ENCODE measurements at regions not wholly inside any gene's neighbourhood (a gene's known extent, or its start where the extent isn't known, plus 50 kb on each side); places are given as distances from the start of the nearest gene placed in this dataset.
"Not testable (repeated sequence)": the region's sequence is repeated elsewhere in the genome, so short reads cannot be mapped to it uniquely, and the experiment has no call there.

DNA sequence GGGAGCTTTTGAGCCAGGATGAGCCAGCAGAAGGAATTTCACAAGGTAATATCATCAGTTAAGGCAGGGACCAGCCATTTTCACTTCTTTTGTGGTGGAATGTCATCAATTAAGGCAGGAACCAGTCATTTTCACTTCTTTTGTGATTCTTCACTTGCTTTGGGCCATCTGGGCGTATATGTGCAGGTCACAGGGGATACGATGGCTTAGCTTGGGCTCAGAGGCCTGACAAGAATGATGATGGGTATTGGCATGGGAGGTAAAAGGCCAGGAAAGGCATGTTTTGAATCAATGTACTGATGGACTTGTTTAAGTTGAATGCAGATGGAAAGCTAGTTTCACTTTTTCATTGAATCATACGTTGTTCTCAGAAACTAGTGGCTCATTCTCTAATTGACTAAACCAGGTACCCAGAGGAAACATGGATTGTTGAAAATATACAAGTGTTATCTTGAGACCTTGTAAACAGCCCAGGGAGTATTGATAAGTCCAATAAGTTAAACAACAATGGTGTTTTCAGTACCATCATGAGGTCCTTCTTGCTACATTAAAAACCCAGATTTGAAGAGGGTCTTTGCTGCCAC lies 1672.5 kb upstream of the DDX18 start:
- no peak for DNase-seq

DNA sequence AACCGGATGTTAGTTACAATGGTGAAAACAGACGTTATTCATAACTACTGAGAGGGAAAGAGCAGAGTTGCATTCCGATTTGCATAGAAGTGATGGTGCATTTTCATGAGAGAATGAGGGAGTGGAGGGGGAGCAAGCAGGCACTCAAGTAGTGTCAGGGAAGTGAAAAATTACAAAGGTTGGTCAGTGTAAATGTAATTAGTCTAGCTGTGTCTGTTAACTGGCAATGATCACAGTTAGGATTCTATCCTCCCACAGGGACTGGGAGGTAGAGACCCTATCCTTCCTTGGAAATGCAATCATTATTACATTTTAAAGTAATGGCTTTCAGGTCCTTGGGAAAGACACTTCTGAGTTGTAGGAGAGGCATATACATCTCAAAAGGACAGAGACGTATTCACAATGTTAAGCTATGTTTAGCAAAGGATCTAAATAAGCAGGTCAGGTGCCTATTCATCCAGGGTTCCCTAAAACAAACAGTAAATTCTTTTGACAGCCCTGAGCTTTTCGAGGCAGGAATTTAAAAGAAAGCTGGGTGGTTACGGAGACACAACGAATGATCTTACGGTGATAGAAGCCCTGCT lies 1671.8 kb upstream of the DDX18 start:
- no peak for DNase-seq

DNA sequence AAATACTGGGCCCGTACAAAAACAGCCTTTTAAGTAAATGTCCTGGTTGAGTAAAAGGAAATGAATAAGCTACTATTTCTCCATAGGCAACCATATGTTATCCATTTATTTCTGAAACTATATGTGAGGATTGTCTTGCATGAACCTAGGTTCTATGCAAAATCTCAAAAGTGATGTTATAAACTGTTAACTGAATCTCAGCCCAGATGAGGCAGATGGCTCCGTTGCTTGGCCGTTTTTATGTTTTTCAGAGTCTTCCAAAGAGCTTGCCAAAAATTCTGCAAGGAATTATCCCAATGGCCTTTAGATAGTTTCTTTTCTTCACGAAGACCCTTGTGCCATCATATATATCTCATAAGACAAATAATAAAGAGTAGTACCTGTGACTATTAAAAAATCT lies 1669.5 kb upstream of the DDX18 start:
- DNase-seq = no peak

DNA sequence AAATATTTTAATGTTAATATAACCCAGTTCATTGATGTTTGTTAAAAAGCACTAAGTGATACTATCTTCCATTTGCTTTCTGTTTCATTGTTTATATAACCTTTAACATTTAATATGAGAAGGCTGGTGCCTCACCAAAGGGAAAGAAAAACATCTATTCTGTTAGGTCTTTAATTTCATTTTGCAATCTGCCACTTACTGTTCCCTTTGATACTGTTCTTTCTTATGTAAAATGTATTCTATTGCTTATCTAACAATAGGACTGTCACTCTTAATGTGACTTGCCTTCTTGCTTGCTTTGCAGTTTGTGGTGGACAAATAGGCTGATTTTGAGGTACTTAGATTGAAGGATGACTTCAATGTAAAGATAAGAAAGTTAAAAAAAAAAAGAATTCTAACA lies 1666.1 kb upstream of the DDX18 start:
- no peak for DNase-seq

DNA sequence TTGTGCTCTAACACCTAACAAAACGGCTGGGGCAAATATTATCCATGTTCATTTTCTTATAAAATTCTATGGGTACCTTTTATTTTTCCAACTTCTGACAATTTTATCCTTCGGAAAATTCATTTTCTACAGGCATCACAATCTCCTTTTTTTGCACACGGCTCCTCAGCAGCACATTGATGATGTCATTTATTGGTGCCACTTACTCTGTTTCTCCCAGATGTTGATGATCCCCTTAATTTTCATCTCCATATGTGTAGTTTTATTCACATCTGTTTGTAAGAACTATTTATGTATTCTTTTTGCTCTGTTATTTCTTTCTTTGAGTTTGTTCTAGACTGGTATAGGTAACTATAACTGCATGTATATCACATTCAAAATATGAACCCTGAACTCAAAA lies 1660.8 kb upstream of the DDX18 start:
- no peak for DNase-seq

DNA sequence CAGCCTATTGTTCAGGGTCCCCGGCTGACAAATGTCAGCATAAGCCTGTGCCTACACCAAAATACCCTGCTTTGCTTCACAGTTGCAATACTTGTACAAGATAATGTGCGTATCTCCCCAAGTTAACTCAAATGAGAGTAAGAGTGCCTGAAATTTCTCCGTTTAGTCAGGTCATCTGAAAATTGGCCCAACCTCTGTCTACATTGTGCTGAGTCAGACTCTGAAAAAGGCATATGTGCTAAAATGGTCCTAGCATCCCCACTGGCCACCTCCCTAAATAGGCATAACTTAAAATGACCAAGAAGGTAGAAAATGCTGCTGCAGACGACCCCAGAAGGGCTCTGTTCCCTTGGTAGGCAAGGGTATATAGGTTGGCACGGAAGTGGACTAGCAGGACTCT lies 1653.8 kb upstream of the DDX18 start:
- no peak for DNase-seq

DNA sequence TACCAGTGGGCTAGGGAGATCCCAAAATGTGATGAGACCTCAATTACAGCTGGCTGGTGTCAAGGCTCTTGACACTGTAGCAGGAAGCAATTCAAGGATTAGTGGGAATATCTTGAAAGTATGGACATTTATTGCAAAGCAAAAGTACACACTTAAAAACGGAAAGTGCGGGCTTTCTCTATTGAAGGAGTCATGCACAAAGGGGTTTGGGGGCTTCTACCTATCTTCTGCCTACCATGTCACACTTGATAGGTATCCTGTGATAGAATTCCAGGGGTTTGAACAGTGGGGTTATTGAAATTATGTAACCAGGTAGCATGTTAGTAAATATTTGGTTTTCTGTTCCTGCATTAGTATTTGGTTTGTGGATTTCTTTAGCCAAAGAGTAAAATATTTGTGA lies 1652.1 kb upstream of the DDX18 start:
- no peak for DNase-seq

DNA sequence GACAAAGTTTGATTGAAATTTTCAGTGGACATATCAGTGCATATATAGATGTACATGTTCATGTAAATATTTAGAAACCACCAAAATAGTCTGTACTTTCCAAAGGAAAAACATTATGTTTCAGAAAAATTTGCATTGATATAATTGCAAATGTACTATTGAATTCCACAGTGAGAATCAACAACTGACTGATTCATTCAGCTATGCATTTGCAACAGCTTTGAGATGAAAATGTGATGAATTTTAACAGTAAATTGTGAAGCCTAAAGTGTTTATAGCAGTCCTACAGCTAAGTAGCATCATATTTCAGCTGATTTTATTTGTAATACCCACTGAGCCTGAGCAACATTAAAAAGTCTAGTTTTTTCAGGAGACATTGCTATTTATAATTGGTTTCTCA lies 1647.4 kb upstream of the DDX18 start:
- no peak for DNase-seq

DNA sequence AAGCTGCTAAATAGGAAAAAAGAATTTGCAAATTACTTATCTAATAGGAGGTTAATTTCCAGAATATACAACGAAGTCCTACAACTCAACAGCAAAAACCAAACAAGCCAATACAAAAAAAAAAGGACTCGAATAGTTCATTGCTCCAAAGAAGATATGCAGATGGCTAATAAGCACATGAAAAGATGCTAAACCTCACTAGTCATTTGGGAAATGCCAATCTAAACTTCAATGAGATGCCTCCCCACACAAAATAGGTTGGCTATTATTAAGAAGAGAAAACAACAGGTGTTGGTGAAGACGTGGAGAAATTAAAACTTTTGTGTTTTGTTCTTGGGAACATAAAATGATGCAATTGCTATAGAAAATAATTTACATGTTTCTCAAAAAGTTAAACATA lies 1634.4 kb upstream of the DDX18 start:
- no peak for DNase-seq

DNA sequence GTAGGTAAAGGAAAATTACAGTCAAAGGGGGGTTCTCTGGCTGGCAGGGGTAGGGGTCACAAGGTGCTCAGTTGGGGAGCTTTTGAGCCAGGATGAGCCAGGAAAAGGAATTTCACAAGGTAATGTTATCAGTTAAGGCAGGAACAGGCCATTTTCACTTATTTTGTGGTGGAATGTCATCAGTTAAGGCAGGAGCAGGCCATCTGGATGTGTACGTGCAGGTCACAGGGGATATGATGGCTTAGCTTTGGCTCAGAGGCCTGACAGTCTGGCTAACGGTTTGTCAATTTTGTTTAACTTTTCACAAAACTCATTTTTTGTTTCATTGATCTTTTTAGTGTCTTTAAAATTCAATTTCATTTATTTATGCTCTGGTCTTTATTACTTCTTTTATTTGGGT lies 1623.8 kb upstream of the DDX18 start:
- not testable (repeated sequence) for DNase-seq

DNA sequence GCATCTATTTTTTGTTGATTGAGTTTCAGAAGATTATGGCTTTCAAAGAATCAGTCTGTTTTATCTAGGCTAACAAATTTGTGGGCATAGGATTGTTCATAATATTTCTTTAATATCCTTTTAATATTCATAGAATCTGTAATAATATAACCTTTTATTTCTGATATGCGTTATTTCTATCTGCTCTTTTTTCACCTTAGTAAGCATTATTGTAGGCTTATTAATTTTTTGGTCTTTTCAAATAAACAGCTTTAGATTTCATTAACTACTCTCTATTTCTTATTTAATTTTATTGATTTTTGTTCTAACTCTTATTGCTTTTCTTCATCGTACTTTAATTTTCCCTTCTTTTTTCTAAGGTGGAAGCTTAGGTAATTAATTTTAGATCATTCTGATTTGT lies 1614.4 kb upstream of the DDX18 start:
- DNase-seq = no peak

DNA sequence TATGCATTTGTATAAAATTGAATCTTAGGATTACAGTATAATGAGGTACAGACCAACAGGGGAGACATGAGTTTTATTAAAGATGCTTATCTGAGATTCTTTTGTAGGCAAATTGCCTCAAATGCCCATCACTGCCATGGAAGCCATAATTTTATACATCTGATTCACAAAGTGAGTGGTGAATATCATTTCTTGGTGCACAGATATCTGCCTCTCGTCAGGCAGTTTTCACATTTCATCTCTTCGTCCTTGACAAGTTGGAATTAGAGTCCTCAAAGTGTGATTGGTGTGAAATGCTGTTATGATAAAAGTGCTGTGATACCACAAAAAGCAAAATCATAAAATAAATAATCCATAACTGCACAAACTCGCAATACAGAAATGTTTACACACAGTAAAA lies 1602.8 kb upstream of the DDX18 start:
- DNase-seq = no peak

DNA sequence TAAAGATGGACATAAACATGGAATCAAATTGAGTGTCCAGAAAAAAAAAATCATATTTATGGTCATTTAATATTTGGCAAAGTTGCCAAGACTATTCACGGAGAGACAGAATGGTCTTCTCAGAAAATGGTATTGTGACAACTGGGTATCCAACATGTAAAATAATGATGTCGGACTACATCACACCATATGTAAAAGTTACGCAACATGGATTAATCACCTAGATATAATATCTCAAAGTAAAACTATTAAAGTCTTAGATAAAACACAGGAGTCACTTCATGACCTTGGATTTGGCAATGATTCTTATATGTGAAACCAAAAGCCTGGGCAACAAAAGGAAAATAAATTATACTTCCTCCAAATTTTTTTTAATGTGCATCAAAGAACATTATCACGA lies 1591.7 kb upstream of the DDX18 start:
- no peak for DNase-seq

DNA sequence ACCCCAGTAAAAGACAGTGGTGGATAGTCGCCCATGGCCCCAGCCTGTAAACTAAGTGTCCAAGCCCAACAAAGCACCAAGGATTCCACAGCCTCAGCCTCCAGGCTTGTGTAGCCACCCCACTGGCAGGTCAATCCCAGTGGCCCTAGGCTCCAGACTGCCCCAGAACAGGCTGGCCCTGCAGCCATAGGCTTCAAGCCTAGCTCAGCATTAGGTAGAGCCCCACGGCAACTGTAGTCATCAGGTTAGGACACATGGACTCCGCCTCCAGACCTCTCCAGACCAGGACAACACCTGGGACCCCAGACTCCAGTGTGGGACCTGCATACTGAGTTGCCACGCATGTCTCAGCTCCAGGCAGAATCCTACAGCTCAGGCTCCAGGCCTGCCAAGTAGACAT lies 1590.6 kb upstream of the DDX18 start:
- no peak for DNase-seq

DNA sequence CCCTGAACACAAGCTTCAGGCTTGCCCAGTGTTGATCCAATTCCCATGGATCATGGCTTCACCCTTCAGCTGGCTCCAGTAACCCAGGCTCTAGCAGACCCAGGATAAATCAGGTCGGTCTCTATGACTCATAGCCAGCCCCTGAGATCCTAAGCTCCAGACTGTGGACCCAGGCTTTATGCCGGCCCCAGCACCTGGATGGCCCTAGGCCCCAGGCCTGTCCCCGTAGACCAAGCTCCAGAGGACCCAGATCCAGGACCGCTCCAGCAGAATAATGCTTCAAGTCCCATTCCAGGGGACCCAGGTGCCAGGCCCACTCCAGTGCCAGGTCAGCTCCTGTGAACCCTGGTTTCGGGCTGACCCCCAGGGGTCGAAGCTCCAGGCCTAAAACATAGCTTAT lies 1589.9 kb upstream of the DDX18 start:
- DNase-seq = no peak

DNA sequence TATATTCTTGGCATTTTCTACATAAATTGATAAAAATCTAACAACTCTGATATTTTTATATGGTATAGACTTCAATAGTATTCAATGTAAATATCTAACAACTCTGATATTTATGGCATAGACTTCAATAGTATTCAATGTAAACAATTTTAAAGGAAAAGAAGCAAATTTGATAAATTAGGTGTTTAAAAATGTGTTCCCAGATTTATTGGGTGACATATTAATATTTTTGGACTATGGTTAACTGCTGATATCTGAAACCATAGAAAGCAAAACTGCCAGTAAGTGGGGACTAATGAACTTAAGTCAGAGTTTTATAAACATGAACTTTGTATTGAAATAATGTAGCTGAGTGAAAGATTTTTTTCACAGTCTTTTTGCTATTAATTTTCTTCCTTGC lies 1576.0 kb upstream of the DDX18 start:
- no peak for DNase-seq

DNA sequence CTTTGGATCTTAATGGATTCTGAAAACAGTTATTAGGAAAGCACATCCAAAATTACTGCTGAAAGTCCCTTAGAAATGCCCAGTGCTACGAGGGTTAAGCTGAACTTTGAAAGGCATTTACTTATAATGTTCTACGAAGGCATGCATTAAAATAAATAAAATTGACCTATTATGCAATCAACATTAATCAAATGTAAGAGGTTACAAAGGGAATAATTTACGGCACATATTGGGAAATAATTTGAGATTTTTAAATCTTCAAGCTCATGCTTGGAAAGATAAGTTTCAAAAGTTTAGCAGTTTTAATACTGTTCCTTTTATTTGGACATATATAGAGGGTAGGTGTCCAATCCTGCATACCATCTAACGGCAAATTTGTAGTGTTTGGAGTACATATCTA lies 1564.1 kb upstream of the DDX18 start:
- DNase-seq = no peak

DNA sequence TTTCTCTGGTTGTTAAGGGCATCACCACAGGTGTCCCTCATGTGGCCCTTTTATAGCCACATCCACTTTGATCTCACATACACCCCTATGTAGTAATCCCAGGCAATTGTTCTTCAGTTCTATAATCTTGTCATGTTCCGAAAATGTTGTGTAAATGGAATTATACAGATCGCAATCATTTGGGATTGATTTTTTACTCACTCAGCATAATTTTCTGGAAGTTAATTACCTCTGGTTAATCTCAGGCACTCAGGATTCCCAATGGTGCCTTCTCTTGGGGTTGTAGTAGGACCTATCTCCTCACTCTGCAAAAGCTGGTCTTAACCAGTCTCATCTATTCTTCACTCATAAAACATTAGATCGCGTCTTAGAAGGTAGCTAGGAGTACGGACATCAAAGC lies 1549.6 kb upstream of the DDX18 start:
- no peak for DNase-seq

DNA sequence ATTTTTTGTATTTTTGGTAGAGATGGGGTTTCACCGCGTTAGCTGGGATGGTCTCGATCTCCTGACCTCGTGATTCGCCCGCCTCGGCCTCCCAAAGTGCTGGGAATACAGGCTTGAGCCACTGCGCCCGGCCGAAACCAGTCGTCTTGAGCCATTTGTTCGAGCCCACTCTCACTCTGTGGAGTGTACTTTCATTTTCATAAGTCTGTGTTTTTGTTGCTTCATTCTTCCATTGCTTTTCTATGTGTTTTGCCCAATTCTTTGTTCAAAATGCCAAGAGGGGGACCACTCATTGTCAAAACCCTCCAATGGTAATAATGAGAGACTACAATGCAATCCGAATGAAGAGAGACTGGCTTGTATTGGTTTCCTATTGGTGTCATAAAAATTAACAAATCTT lies 1545.5 kb upstream of the DDX18 start:
- DNase-seq = no peak

DNA sequence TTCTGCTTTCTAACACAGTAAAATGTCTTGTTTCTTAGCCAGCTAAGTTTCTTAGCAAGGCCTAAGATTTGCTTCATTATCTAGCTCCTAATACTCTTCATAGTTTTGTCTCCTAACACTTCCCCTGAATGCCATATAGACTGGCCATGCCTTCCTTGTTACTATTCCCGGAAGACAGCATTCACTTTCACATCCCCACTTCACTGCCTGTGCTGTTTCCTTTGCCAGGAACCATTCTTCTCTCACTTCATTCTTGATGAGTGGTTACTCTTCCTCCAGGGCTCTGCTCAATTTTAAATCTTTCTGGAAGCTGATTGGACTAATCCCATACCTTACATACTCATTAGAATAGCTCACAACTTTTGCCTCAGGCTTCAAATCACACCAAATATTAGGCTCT lies 1510.2 kb upstream of the DDX18 start:
- no peak for DNase-seq

DNA sequence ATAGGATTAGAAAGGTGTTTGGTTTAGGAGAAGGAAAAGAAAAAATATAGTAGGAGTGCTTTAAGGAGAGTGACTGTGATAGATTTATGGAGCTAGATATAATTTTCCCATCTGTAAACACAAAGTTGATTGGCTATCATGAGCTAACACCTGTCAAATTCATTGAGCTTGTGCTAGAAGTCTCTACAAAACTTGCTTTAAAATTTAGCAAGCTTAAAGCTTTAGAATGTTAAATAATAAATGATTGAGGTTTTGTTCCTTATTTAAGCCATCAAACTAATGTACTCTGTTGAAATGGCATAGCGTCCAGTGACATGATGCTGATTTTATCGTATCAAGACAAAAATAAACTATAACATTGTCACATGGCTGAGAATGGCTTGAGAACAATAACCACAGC lies 1497.4 kb upstream of the DDX18 start:
- no peak for DNase-seq

DNA sequence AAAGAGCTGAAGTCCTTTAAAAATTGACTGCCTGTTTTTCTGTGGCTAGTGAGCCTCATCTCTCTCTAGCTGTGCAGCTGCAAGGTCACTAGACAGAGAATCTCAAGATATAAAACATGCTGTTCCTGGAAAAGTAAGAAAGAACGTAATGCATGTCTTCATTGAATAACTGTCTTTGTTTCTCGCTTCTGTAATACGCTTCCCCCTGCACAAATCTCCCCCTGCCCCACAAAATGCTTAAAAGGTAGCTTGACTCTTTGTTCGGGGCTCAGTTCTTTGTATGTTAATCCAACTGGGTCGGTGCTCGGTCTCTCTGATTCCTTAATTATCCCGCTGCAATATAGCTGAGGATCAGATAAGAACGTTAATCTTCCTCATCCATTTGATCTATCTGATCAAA lies 1495.9 kb upstream of the DDX18 start:
- DNase-seq = not testable (repeated sequence)

DNA sequence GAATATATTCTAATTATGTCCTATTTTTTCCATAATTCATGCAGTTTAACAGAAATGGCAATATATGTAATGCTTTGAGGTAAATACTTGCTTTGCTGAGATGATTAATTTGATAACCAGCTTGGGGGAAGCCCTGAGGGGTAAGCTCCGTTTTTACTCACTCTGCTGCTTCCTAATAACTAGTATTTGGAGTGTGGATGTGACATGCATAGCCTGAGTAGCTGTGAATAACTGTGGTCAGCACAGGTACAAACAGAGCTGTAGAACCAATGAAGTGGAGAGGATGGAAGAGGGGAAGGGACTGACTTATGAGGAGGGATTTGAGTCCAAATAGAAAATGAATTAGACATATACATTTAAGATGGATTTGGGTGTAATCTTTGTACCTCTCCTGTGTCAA lies 1495.5 kb upstream of the DDX18 start:
- DNase-seq = no peak

DNA sequence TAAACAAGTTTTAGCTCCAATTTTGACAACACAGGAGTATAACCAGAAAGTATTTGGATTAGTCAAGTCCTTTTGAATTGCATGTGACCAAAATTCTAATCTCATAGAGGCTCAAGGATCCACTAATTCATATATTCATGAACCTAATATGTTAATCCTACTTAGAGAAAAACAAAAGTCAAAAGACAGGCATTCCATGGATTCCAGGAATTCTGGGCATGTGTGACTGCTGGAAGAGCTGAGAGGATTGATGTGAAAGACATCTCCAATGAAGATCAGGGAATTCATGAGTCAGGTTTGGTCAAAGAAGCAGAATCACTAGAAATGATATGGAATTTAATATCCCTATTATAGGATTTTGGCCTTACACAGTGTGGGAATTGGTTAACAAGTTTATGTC lies 1494.6 kb upstream of the DDX18 start:
- no peak for DNase-seq

DNA sequence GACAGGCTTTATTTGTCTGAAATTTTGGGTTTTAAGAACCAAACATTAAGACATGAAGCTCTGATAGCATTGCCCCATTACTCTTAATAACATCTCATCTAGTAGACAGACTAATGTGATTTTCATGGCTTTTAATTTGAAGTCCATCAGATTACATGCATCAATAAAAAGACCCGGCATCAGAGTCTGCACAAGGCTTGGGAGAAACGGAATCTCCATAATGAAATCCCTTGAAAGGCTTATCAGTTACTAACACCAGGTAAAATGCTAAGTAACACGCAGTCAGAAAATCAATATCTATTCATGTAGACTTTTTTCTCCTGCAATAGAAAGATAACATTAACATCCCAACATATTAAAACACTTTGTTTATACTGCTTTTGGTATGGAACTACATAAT lies 1485.2 kb upstream of the DDX18 start:
- DNase-seq = no peak

DNA sequence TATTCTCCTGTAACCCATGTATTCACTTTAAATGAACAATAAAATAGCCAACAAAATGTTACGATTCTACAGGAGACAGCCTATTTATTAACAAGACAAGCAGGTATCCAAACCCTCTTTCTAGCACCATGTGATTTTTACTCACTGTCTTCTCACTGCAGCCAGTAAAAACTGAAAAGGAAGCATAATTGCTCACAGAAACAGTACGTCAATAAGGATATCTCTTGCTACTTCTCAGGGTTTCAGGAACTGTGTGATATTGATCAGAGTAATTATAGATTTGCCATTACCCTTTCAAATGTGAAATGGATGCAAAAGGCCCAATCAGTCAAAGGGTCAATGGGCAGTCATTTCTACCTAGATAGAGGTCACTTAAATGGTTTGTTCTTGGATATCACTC lies 1473.8 kb upstream of the DDX18 start:
- DNase-seq = no peak

All from NCI-H146 (cell line).